ENCODE measurements at regions not wholly inside any gene's neighbourhood (a gene's known extent, or its start where the extent isn't known, plus 50 kb on each side); places are given as distances from the start of the nearest gene placed in this dataset.

DNA sequence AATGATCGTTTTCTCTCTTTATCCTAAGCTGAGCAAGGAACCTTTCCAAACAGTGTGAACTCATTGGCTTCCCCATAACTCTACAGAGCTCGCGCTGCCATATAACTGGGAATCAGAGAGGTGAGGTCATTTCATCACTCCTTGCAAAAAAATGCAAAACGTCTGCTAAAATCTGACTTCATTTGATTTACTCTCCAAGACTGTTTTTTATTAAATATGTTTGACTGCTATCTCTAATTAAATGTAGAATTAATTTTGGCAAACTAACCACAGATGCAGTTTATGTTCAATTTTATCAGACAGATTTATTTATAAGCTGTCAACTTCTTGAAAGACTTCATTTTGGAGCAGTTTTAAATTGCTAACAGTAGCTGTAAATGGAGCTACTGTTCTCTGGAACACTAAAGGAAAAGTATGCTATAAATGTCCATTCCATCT, 131.6 kb upstream of the SOX5 start:
- H3K9me3 ChIP-seq = no peaks in the 10 kb centered on the region
- H3K27ac ChIP-seq = no peak overlapping the region
- no peaks in the 10 kb centered on the region for H3K27me3 ChIP-seq
- no peaks in the 10 kb centered on the region for H3K36me3 ChIP-seq
- DNase-seq = no peak
- no peaks in the 10 kb centered on the region for H3K4me1 ChIP-seq
- no peak overlapping the region for H3K4me3 ChIP-seq
- no peak for TF ChIP-seq POLR2A (IDR thresholded peaks at IDR 0.05)

DNA sequence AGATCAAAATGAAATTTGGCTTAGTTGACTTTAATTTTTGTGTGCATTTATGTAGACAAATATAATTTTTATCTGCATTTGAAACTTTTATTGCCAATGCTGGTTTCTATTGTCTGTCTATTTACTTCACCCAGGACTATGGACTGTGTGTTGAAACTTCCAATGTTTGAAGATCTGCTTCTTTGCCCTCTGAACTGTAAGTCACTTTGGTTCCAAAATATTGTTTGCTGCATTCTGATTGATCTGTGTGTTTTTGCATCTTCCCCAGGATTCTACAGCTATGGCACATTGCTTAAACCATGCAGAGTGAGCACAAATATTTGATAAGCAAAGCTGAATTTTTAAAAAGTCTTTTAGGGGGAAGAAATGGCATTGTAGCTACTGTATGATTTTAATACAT, 131.0 kb upstream of the SOX5 start:
- no peaks in the 10 kb centered on the region for H3K9me3 ChIP-seq
- H3K4me1 ChIP-seq = no peaks in the 10 kb centered on the region
- TF ChIP-seq POLR2A (IDR thresholded peaks at IDR 0.05) = no peak
- TF ChIP-seq, protein P1, sequence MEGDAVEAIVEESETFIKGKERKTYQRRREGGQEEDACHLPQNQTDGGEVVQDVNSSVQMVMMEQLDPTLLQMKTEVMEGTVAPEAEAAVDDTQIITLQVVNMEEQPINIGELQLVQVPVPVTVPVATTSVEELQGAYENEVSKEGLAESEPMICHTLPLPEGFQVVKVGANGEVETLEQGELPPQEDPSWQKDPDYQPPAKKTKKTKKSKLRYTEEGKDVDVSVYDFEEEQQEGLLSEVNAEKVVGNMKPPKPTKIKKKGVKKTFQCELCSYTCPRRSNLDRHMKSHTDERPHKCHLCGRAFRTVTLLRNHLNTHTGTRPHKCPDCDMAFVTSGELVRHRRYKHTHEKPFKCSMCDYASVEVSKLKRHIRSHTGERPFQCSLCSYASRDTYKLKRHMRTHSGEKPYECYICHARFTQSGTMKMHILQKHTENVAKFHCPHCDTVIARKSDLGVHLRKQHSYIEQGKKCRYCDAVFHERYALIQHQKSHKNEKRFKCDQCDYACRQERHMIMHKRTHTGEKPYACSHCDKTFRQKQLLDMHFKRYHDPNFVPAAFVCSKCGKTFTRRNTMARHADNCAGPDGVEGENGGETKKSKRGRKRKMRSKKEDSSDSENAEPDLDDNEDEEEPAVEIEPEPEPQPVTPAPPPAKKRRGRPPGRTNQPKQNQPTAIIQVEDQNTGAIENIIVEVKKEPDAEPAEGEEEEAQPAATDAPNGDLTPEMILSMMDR (IDR thresholded peaks at IDR 0.05) = no peak
- H3K27ac ChIP-seq = no peak overlapping the region
- no peak for DNase-seq
- no peak overlapping the region for H3K4me3 ChIP-seq
- no peaks in the 10 kb centered on the region for H3K36me3 ChIP-seq
- no peaks in the 10 kb centered on the region for H3K27me3 ChIP-seq

DNA sequence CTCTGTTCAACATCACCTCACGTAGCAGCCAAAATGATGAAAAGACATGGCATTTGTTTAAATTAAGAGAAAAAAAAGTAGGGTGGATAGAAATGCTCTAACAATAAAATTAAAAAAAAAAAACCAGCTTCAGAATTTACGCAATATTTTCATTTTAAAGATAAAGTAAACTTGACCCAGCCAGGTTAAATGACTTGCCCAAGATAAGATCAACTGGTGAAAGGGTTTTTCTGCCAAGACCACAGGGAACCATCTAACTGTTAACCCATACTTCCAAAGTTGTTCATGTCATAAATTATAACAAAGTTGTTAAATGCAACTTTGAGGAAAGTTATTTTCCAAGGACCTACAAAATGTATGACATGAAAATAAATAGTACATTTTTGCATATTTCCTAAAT, 129.6 kb upstream of the SOX5 start:
- TF ChIP-seq POLR2A (IDR thresholded peaks at IDR 0.05) = no peak
- TF ChIP-seq, protein P1 (IDR thresholded peaks at IDR 0.05) = no peak

DNA sequence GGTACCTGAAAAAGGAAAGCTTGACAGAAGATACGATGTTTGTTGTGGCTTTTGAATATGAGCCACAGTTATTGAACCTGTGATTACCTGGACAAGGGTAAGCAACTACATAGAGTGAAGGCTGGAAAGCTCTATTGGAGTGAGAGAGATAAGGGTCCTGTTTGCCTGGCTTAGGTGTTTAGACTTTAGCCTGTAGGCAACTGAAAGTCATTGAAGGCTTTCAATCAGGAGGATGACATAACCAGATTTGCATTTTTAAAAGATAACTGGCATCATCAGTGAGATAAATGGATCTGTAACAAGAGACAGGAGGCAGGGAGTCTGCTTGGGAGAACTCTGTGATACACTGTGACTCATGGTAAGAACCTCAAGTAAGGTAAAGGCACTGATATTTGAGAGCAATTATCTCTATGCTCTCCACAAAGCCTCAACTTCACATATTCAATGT, 128.9 kb upstream of the SOX5 start:
- no peak overlapping the region for H3K27ac ChIP-seq
- no peak overlapping the region for H3K4me3 ChIP-seq
- H3K27me3 ChIP-seq = no peaks in the 10 kb centered on the region
- no peaks in the 10 kb centered on the region for H3K4me1 ChIP-seq
- TF ChIP-seq, protein P1 (IDR thresholded peaks at IDR 0.05) = no peak
- TF ChIP-seq POLR2A (IDR thresholded peaks at IDR 0.05) = no peak
- peak in 1 of 3 donors; percentile 48 for DNase-seq
- no peaks in the 10 kb centered on the region for H3K36me3 ChIP-seq
- no peaks in the 10 kb centered on the region for H3K9me3 ChIP-seq

More for the DNA sequence above, 129.6 kb upstream of the SOX5 start:
- Histone ChIP-seq H3K4me3 (no peak overlapping the region), H3K27me3 (no peaks in the 10 kb centered on the region), H3K27ac (no peak overlapping the region), H3K4me1 (no peaks in the 10 kb centered on the region), H3K36me3 (no peaks in the 10 kb centered on the region), H3K9me3 (no peaks in the 10 kb centered on the region)
- DNase-seq = no peak

DNA sequence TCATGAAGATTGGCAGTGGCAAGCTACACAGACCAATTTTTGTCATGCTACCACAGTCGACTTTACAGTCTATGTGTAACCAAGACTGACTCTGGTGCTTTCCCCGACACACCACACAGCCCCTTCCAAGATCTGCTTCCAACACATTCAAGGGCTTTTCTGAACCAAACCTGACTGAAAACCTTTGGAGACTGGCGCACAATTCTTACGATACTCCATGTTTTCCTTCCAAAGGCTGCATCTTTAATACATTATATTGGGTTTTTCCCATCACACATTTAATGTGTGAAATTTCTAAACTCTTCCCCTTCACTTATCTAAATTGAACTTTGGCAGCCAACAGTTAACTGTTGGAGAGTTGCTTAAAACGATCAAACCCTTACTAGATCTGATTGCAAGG, 127.7 kb upstream of the SOX5 start:
- H3K27me3 ChIP-seq = no peaks in the 10 kb centered on the region
- no peaks in the 10 kb centered on the region for H3K36me3 ChIP-seq
- TF ChIP-seq POLR2A (IDR thresholded peaks at IDR 0.05) = no peak
- H3K27ac ChIP-seq = no peak overlapping the region
- H3K9me3 ChIP-seq = no peaks in the 10 kb centered on the region
- no peak for DNase-seq
- no peaks in the 10 kb centered on the region for H3K4me1 ChIP-seq
- H3K4me3 ChIP-seq = no peak overlapping the region

DNA sequence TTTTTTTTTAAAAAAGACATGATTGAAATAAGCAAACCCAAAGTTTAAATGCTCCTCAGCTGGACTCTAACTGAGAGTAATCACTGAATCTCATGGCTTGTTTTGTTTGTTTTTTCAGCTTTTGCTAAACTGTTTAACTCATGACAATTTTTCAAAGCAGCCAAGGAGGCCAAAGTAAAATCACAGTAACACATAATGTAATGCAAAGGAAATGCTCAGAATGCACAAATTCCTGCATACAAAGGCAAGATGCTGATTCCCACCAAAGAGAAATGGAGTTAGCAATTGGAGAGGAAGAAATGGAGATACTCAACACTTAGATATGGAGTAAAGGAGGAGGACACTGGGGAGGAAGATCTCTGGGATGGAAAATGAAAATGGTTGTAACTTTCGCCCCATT, 126.2 kb upstream of the SOX5 start:
- TF ChIP-seq, protein P1 (IDR thresholded peaks at IDR 0.05) = no peak
- TF ChIP-seq POLR2A (IDR thresholded peaks at IDR 0.05) = no peak
- H3K4me1 ChIP-seq = no peaks in the 10 kb centered on the region
- no peak for DNase-seq
- no peak overlapping the region for H3K27ac ChIP-seq
- H3K27me3 ChIP-seq = no peaks in the 10 kb centered on the region
- H3K4me3 ChIP-seq = no peak overlapping the region
- H3K36me3 ChIP-seq = no peaks in the 10 kb centered on the region
- no peaks in the 10 kb centered on the region for H3K9me3 ChIP-seq

DNA sequence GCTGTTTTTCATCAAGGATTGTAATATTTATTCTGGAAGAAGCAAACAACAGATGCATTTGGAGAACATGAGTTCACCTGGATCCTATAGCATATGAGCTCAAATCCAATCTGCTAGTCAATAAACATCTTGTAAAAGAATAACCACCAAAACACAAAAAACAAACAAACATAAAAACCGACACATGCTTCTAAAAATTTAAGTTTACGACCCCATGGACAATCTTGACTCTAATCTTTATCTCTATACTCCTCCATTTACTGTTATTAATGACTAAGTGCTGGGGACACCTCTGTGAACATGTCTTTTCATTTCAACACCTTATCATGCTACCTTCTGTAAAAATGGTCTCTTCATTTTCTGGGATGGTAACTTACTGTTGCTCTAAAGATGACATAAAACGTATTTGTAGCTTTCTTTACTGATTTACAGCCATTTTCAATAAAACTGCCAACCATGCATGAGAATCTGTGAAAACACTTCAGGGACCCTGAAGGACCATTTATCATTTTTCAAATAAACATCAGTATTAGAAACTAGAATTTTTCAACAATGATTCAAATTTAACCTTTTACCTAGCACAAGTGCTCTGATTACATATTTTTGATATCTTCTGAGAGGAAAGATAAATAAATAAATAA, 123.8 kb upstream of the SOX5 start:
- Histone ChIP-seq H3K4me3 (no peak overlapping the region), H3K36me3 (no peaks in the 10 kb centered on the region)

More for the DNA sequence above, 123.8 kb upstream of the SOX5 start:
- no peak for DNase-seq
- Histone ChIP-seq H3K9me3 (no peaks in the 10 kb centered on the region), H3K4me1 (peaks cover 0 to 6% (median 0%) of the 10 kb centered on the region in 4 donors), H3K27me3 (no peaks in the 10 kb centered on the region), H3K27ac (no peak overlapping the region)
- TF ChIP-seq, protein P1 (IDR thresholded peaks at IDR 0.05) = no peak
- no peak for TF ChIP-seq POLR2A (IDR thresholded peaks at IDR 0.05)
